GM21529 (cell line): ENCODE measurements at regions not wholly inside any gene's neighbourhood (a gene's known extent, or its start where the extent isn't known, plus 50 kb on each side); places are given as distances from the start of the nearest gene placed in this dataset.
"Not testable (repeated sequence)": the region's sequence is repeated elsewhere in the genome, so short reads cannot be mapped to it uniquely, and the experiment has no call there.

ENCODE experiments used
- ATAC-seq: cut with Tn5 transposase; IDR thresholded peaks from one replicate; pipeline ENCODE4 v1.9.1; 2021; ENCODE audit not compliant: unreplicated experiment

DNA sequence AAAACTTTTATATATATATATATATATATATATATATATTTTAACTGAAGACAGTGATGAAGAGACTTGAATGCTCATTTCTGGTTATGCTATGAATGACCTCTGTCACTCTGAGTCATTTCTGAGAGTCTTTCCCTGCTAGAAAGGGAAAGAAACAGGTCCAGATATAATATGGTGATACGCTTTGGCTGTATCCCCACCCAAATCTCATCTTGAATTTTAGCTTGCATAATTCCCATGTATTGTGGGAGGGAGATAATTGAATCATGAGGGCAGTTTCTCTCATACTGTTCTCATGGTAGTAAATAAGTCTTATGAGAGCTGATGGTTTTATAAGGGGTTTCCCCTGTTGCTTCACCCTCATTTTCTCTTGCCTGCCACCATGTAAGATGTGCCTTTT, 254.1 kb upstream of the IGFBP7 start:
- ATAC-seq, result no peak

DNA sequence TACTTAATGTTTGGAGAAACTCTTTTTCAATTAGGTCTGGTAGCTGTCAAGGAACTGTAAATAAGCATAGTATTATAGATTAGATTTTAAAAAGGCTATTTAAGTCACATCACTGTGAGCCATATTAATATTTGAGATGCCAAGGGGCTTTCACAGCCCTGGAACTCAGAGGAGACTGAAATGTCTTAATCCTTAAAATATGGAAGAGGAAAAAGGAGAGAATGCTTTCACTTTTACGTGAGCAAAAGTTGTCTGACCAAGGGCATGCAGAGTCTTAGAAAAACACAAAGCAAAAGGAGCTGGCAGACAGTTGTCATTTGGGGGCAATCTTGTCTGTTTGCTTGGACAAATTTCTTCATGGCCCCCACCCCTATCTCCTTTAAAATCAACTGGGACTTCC, 253.2 kb upstream of the IGFBP7 start:
- no peak for ATAC-seq

DNA sequence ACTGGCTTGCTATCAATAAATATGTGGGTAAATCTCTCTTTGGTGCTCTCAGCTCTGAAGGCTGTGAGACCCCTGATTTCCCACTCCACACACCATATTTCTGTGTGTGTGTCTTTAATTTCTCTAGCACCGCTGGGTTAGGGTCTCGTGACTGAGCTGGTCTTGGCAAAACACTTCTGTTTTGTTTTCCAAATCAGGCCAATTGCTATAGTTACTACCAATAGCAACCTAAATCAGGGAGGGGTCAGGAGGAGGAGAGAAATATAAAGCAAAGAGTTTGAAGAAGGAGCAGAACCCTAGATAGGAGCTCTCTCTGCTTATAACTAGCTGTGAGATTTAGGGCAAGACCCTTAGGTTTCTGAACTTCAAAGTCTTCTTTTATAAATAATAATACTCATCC, 250.5 kb upstream of the IGFBP7 start:
- no peak for ATAC-seq

DNA sequence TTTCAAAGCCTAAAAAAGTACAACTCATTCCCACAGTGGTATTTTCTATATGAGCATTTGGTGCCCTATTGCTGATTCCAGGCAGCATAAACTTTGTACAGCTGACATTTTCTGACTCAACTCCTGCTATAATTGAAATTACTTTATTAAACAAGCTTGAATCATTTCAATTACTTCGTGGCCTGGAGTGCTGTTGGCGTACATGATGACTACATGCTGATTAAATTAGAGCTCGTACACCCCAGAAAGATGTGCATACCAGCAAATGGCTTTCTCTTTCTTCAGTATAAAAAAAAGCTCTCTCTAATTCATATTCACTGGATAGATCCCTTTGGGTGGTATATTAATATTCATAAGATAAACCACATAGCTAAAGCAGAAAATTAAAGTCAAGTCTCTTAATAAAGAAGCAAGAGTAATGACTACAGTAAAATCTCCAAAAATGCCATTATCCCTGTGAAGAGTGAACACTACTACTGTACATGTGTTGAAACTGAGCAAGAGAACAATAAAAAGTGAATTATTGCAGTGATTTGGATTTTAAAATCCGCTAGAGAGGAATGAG, 245.0 kb upstream of the IGFBP7 start:
- no peak for ATAC-seq

DNA sequence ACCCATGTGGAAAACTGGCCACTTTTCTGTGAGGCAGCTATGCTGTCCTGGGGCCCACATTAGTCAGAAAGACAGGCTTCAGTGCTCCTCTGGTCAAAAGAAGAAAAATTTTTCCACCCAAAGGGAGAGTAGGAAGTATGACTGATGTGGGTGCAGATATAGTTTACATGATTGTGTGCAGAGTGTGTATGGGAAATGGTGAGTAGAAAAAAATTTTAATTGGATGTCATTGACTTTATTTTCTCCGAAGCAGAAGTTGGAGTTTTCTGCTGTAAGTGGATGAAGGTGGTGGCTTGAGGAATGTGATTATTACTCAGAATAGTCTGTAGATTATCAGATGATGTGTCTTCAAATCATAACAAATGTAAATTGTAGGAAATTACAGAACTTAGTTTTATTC, 241.5 kb upstream of the IGFBP7 start:
- ATAC-seq, result no peak

DNA sequence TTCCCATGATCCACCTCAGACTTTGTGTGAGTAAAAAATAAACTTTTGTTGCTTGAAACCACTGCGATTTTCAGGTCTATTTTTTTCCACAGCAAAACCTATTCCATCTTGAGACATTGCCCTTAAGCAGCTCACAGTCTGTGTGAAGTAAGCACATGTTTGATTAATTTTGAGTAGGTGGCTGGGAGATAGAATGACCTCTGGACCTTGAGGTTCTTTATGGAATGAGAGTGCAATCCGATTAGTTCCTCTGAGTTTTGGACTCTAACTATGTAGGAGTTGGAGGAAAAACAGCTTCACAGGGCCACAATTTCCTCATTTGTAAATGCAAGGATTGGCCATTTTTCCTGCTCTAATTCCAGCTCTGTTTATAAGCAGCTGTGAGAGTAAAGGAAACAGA, 234.1 kb upstream of the IGFBP7 start:
- ATAC-seq, result no peak

DNA sequence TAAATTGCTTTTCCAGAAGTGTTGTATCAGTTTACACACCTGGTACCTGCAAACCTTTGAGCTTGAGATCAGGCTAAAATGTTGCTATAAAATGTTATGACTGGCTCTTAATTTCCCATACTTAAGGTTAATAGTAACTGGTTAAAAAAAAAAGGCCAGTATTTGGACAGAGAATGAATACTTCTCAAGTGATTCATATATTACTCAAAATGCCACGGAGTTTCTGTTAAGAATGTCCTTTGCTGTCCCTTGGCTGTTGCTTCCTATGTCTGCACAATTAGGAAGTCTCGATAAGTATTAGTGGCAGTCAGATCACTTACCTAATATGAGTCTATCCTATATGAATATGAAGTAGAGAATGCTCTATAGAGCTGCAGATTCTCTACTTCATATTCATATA, 232.2 kb upstream of the IGFBP7 start:
- ATAC-seq, result no peak

DNA sequence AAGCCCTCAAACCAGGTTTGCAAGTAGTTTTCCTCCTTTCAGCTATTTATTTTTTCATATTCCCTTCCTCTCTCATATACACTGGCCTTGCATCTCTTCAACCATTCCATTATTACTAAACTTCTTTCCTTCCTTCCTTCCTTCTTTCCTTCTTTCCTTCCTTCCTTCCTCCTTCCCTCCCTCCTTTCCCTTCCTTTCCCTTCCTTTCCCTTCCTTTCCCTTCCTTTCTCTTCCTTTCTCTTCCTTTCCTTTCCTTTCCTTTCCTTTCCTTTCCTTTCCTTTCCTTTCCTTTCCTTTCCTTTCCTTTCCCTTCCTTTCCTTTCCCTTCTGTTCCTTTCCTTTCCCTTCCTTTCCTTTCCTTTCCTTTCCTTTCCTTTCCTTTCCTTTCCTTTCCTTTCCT, 228.7 kb upstream of the IGFBP7 start:
- ATAC-seq, result not testable (repeated sequence)

DNA sequence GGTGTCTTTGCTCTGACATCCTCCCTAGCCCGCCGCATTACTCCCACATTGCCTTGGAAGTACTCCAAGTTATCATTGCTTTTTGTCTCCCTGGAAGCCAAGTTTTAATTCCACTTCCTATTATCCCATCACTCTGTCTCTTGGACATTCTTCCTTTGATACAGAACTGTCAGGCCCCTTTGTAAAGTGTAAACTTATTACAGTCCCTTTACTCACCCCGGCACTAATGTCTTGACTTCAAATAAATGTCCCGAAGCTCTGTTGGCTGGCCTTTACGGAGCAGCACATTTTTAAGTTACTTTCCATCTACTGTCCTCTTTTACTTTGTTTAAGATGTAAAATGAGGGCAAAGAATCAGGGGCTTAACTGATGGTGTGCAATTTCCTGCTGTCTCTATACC, 223.5 kb upstream of the IGFBP7 start:
- ATAC-seq, result no peak

DNA sequence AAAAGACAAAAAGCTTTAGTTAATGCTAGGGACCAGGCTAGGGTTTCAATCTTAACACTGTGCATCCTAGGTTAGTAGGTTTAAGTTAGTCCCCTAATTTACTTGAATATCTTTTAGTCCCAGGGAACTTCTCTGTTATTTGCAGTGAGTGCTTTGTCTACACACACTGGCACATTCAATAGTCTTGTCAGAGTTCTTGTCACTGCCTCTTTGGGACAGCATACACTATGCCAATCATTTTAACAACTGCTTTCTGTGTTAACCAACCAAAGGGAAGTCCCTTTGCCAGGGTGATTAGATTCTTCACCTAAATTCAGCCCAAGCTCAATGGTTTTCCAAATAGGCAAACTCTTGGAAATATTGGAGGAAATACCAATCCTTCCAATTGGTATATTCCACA, 221.8 kb upstream of the IGFBP7 start:
- ATAC-seq, result no peak

DNA sequence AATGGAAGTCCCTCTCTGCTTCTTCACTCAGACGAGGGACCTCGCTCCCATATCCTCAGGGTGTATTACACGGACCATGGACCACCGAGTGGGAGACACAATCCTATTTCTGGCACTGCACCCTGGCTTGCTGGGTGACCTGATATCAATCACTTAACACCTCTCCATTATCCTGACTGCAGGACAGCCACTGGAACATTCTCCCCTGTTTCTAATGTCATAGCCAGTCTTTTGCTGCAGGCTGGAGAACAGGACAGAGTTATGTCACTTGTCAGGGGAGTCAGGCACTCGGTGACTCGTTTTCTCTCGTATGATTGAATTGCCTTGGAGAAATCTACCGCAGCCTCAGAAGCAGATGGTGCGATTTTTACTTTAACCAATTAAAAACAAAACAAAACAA, 219.1 kb upstream of the IGFBP7 start:
- no peak for ATAC-seq

DNA sequence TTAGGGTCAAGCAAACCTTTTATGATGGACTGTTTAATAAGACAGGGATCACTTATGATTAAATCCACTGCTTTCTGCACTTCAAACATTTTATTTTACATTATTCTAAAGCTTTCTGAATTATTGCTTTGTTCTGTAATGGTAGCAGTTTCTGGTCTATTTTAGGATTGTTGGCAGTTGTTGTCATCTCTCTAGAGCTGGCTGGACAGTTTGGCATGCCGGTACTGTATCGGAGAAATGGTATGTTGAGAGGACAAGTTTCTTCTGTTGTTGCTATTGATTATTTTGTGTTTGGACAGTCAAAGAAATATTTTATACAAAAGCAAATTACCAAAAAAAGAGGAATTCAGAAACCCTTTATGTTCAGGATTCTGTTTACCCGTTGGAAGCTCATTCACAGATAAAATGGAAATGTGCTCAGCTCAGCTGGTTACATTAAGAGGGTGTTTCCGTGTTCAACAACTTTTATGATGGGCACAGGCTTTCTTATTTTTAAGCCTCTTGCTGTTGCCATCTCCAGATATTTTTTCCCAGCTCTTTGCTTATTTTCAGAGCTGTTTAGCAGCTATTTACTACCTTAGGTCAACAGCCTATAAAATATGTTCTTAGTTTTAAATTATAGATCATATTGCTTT, 214.6 kb upstream of the IGFBP7 start:
- no peak for ATAC-seq

DNA sequence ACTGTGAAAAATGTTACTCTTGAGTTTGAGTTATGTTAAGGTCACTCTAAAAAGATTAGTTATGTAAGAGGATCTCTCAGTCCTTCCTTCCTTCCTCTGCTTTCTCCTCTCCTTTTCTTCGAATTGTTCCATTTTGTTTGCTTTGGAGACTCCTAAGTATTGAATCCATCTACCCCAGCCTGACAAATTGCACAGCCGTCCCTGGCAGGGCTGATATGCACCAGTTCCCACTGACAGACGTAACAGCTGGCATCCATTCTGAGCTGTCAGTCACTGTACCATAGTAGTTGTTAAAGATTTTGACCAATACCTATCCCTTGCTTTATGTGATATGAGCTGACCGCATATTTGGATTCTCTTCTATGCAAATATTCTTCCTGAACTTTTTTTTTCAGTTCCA, 210.7 kb upstream of the IGFBP7 start:
- no peak for ATAC-seq

DNA sequence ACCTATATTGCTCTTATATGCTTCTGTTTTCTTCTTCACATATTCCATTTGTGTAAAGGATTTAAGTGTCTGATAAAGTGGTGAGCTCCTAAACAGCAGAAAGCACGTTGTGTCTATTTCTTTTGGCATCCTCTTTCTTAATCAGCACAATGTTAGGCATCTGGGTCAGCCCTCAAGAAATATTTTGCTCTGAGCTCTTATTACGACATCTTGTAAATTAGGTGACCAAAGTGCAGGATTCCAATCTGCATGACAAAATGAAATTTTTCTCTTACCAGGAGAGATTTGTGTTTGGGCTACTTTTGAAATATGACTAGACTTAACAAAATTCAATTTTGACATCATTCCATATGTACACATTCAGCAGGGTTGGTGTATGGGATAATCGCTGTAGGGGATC, 210.0 kb upstream of the IGFBP7 start:
- no peak for ATAC-seq

DNA sequence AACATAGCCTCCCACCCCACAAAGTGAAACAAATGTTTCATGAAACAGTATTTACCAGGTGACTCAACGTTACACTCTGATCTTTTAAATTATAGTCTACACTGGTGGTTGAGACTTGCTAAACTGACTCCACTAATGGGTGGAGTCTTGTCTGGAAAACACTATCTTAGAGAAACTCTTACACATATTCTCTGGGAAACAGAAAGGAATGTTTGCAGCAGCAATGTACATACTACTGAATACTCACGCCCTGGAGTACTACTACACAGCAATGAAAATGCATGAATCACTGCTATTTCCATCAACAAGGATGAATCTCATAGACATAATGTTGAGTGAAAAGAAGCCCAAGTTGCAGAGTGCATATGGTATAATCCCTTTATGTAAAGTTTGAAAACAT, 208.5 kb upstream of the IGFBP7 start:
- ATAC-seq, result no peak

DNA sequence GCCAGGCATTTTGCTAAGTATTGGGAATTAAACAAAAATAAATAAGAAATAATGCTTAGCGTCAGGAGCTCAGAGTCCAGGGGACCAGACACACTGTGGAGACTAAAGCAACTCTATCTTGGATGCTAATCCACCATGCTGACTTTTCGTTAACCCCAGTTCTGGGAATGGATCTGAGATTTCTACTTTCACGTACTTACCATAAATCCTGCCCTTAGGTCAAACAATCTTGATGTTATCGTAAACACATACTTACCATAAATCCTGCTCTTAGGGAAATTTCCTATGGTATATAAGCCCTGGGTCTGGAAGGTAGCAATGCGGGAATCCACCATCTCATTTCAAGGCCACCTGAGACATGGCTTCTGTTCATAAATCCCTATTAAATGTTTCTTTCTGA, 204.5 kb upstream of the IGFBP7 start:
- ATAC-seq, result no peak

DNA sequence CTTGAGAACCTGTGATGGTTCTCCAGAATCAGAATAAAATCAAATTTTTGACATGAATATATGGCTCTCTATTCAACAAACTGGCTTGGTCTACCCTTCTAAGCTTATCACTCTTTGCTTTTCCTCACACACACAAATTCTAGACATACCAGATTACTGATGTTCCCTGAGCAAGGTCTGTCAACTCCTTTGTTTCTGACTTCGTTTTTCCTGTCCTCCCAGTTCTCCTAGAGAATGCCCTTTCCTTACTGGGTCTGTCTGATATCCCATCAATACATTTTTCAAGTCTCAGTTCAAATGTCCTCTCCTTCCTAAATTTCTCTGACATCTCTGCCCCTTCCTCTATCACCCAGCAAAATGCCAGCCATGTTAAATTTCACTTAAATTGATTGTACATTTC, 202.1 kb upstream of the IGFBP7 start:
- ATAC-seq, result no peak

DNA sequence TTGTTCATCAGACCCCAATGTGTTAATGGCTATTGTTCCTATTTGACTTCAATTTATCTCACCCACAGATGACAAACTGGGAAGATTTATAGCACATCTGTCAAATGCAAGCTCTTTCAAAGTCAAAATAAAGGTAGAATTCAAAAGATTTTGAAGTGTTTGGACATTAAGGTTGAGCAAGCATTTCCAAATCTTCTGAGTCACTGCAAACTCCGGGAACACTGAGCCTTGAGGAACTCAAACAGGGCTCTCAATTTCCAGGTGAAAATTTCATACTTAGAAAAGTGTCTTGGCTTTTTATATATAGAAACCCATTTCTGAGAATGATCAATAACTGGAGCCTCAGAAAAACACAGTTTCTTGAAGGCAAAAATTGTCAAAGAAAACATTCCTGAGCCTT, 199.5 kb upstream of the IGFBP7 start:
- ATAC-seq, result no peak

DNA sequence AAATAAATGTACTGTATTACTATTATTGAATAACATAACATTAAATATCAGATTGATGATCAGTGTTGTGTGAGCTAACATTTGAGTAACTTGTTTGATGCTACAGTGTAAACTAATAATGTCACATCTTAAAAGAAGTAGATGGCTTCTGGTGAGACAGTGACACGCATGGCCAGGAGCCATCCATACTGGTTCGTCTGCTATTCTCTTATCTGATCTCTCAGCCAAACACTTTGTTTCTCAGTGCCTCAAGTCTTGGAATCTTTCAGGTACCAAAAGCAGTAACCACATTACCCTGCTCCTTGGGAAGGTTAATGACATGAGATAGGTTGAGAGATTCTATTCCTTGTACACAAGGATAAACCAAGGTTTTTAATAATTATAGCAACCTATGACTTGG, 198.1 kb upstream of the IGFBP7 start:
- ATAC-seq, result no peak

DNA sequence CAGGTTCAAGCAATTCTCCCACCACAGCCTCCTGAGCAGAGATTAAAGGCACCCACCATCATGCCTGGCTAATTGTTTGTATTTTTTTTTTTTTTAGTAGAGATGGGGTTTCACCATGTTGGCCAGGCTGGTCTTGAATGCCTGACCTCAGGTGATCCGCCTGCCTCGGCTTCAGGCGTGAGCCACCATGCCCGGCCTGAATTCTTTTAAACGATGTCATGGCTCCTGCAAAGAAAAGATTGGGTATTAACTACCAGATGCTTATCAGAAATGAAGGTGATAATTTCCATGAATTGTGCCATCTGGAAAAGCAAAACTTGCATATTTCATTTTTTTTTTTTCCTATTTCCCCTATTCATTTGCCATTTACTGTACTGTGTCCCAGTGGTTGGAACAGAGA, 195.7 kb upstream of the IGFBP7 start:
- ATAC-seq, result no peak

DNA sequence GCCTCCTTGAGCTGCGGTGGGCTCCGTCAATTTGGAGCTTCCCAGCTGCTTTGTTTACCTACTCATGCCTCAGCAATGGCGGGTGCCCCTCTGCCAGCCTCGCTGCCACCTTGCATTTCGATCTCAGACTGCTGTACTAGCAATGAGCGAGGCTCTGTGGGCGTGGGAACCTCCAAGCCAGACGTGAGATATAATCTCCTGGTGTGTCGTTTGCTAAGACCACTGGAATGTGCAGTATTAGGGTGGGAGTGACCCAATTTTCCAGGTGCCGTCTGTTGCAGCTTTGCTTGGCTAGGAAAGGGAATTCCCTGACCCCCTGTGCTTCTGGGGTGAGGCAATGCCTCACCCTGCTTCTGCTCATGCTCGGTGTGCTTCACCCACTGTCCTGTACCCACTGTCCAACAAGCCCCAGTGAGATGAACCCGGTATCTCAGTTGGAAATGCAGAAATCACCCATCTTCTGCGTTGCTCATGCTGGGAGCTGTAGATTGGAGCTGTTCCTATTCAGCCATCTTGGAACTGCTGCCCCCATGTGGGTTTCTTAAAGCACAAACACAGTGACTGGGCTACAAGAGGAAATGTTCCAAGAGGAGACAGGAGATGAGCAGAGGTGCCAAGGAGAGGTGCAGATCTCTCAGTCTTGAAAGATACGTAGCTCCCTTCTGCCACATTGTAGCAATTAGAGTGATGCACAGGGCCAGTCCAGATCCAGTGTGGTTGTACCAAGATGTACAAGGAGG, 193.0 kb upstream of the IGFBP7 start:
- no peak for ATAC-seq

DNA sequence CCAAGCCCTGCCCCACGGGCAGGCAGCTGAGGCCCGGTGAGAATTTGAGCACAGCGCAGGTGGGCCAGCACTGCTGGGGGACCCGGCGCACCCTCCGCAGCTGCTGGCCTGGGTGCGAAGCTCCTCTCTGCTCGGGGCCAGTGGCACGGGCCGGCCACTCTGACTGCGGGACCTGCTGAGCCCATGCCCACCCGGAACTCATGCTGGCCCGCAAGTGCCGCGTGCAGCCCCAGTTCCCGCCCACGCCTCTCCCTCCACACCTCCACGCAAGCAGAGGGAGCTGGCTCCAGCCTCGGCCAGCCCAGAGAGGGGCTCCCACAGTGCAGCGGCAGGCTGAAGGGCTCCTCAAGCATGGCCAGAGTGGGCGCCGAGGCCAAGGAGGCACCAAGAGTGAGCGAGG, 190.1 kb upstream of the IGFBP7 start:
- ATAC-seq, result not testable (repeated sequence)

DNA sequence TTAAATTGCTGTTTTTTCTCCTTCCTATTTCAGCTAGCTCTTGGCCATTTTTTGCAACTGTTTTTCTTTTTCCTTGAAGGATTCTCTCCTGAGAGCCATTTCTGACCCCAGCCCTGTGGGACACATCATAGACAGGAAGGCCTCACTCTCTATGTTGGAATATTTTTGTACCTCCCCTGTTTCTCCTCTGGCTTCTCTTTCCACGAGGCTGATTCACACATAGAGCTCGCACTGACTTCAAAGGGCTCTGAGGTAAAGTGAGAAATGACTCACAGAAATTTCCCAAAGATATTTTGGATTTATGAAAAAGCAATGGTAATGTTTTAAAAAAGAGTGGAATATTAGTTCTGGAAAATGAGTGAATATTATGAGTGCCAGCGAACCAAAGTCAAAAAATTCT, 181.7 kb upstream of the IGFBP7 start:
- no peak for ATAC-seq
